ENCODE measurements at regions not wholly inside any gene's neighbourhood (a gene's known extent, or its start where the extent isn't known, plus 50 kb on each side); places are given as distances from the start of the nearest gene placed in this dataset.
A peak's percentile ranks its signal among the peaks of the same experiment; 100 is the strongest.
"Not testable (repeated sequence)": the region's sequence is repeated elsewhere in the genome, so short reads cannot be mapped to it uniquely, and the experiment has no call there.

GRCh38 chr14:38000340-38000739 is 207.4 kb upstream of the SSTR1 start:
- DNase-seq = peak; percentile 30

GRCh38 chr14:38001501-38001900 is 206.2 kb upstream of the SSTR1 start:
- DNase-seq = peak; percentile 97

- DNase-seq = peak; percentile 40
Measured at GRCh38 chr14:38003746-38004609, 203.7 kb upstream of the SSTR1 start.

- peak; percentile 52 for DNase-seq
Measured at GRCh38 chr14:38004610-38004879, 203.2 kb upstream of the SSTR1 start.

- not testable (repeated sequence) for DNase-seq
Measured at GRCh38 chr14:38011156-38011555, 196.5 kb upstream of the SSTR1 start.

GRCh38 chr14:38012056-38012455 is 195.6 kb upstream of the SSTR1 start:
- no peak for DNase-seq

- DNase-seq = peak; percentile 26
Measured at GRCh38 chr14:38016497-38016896, 191.2 kb upstream of the SSTR1 start.

GRCh38 chr14:38021861-38022260 is 185.8 kb upstream of the SSTR1 start:
- DNase-seq = no peak

- DNase-seq = no peak
Measured at GRCh38 chr14:38022775-38023174, 184.9 kb upstream of the SSTR1 start.

- no peak for DNase-seq
Measured at GRCh38 chr14:38038171-38038570, 169.5 kb upstream of the SSTR1 start.

GRCh38 chr14:38038986-38039385 is 168.7 kb upstream of the SSTR1 start:
- DNase-seq = peak; percentile 11

- DNase-seq = no peak
Measured at GRCh38 chr14:38039496-38039895, 168.2 kb upstream of the SSTR1 start.

- peak; percentile 67 for DNase-seq
Measured at GRCh38 chr14:38040411-38040810, 167.3 kb upstream of the SSTR1 start.

- no peak for DNase-seq
Measured at GRCh38 chr14:38042322-38042721, 165.4 kb upstream of the SSTR1 start.

- DNase-seq = no peak
Measured at GRCh38 chr14:38044710-38045109, 163.0 kb upstream of the SSTR1 start.

GRCh38 chr14:38045461-38045860 is 162.2 kb upstream of the SSTR1 start:
- DNase-seq = no peak

- DNase-seq = no peak
Measured at GRCh38 chr14:38046160-38046559, 161.5 kb upstream of the SSTR1 start.

- DNase-seq = peak; percentile 61
Measured at GRCh38 chr14:38047195-38047902, 160.4 kb upstream of the SSTR1 start.

- DNase-seq = no peak
Measured at GRCh38 chr14:38053666-38054065, 154.0 kb upstream of the SSTR1 start.

GRCh38 chr14:38056270-38056669 is 151.4 kb upstream of the SSTR1 start:
- DNase-seq = no peak

- not testable (repeated sequence) for DNase-seq
Measured at GRCh38 chr14:38062223-38062622, 145.5 kb upstream of the SSTR1 start.

GRCh38 chr14:38063711-38064320 is 143.9 kb upstream of the SSTR1 start:
- no peak for DNase-seq

GRCh38 chr14:38065106-38065762 is 142.5 kb upstream of the SSTR1 start:
- DNase-seq = peak; percentile 38
